Smooth muscle cell (in vitro differentiated cells): ENCODE measurements at regions not wholly inside any gene's neighbourhood (a gene's known extent, or its start where the extent isn't known, plus 50 kb on each side); places are given as distances from the start of the nearest gene placed in this dataset.

ENCODE experiments used
- DNase-seq: peaks from one replicate; lab custom pipeline; 2025; ENCODE audit not compliant: unreplicated experiment; lab: John Stamatoyannopoulos, UW
- H2AFZ ChIP-seq: fragments of 200-600 bp; sonication (generic); 2 replicates; pipeline ENCODE4 v1.6.0; 2016; ENCODE audit warnings: antibody characterized with exemption, low read depth, mild to moderate bottlenecking
- H3F3A ChIP-seq: fragments of 200-600 bp; sonication (generic); 2 replicates; pipeline ENCODE4 v1.6.0; 2017; ENCODE audit warnings: antibody characterized with exemption, low read depth
- H3K27ac ChIP-seq: fragments of 200-600 bp; sonication (generic); 2 replicates; pipeline ENCODE4 v1.5.1; 2016; ENCODE audit warnings: low read depth, mild to moderate bottlenecking
- H3K27me3 ChIP-seq: fragments of 200-600 bp; sonication (generic); 2 replicates; pipeline ENCODE4 v1.6.1; 2016; ENCODE audit warnings: low read depth, mild to moderate bottlenecking
- H3K36me3 ChIP-seq: fragments of 200-600 bp; sonication (generic); 2 replicates; pipeline ENCODE4 v1.5.1; 2016; ENCODE audit warnings: low read depth
- H3K4me1 ChIP-seq: fragments of 200-600 bp; sonication (generic); 2 replicates; pipeline ENCODE4 v1.5.1; 2016; ENCODE audit warnings: low read depth
- H3K4me2 ChIP-seq: fragments of 200-600 bp; sonication (generic); 2 replicates; pipeline ENCODE4 v1.6.0; 2016; ENCODE audit warnings: mild to moderate bottlenecking
- H3K4me3 ChIP-seq: fragments of 200-600 bp; sonication (generic); 2 replicates; pipeline ENCODE4 v1.5.1; 2016; ENCODE audit warnings: mild to moderate bottlenecking
- H3K79me2 ChIP-seq: fragments of 200-600 bp; sonication (generic); 2 replicates; pipeline ENCODE4 v1.6.0; 2016; ENCODE audit warnings: low read depth, mild to moderate bottlenecking
- H3K9ac ChIP-seq: fragments of 200-600 bp; sonication (generic); 2 replicates; pipeline ENCODE4 v1.6.0; 2016; ENCODE audit warnings: low read depth
- H3K9me3 ChIP-seq: fragments of 200-600 bp; sonication (generic); replicated peaks from 2 replicates; pipeline ENCODE4 v1.5.1; 2016; ENCODE audit warnings: low read depth
- H4K20me1 ChIP-seq: fragments of 200-600 bp; sonication (generic); 2 replicates; pipeline ENCODE4 v1.6.0; 2016; ENCODE audit warnings: low read depth
- CTCF ChIP-seq: fragments of 200-600 bp; sonication (generic); IDR thresholded peaks from 2 replicates; pipeline ENCODE4 v1.5.1; 2017; ENCODE audit warnings: borderline replicate concordance, mild to moderate bottlenecking, antibody characterized with exemption; ENCODE audit not compliant: insufficient read depth, poor library complexity, severe bottlenecking
- WGBS: methylation state at CpG from one replicate; pipeline ENCODE4 v1.1.7; 2016; ENCODE audit warnings: low lambda C conversion rate; 5-methylcytosine and 5-hydroxymethylcytosine counted together

GRCh38 chr2:41535575-41535974 lies 512.2 kb upstream of the PKDCC start:
- no peaks in the 10 kb centered on the region for H3K27me3 ChIP-seq
- no peak for DNase-seq
- no peaks in the 10 kb centered on the region for H3K4me1 ChIP-seq
- WGBS, result 84% methylated on average over 3 of the region's 3 CpGs
- H3K4me3 ChIP-seq, result no peak overlapping the region
- H3F3A ChIP-seq, result no peaks in the 10 kb centered on the region
- H2AFZ ChIP-seq, result no peak overlapping the region
- H3K79me2 ChIP-seq, result no peaks in the 10 kb centered on the region
- no peaks in the 10 kb centered on the region for H3K36me3 ChIP-seq
- H3K4me2 ChIP-seq, result no peak overlapping the region
- H3K27ac ChIP-seq, result no peak overlapping the region
- no peak overlapping the region for H3K9ac ChIP-seq
- TF ChIP-seq CTCF, result no peak
- no peaks in the 10 kb centered on the region for H4K20me1 ChIP-seq
- no peaks in the 10 kb centered on the region for H3K9me3 ChIP-seq

GRCh38 chr2:41540272-41540998 lies 507.4 kb upstream of the PKDCC start:
- Histone ChIP-seq H3F3A (no peaks in the 10 kb centered on the region), H3K4me3 (no peak overlapping the region), H4K20me1 (no peaks in the 10 kb centered on the region), H3K27me3 (no peaks in the 10 kb centered on the region), H3K4me1 (no peaks in the 10 kb centered on the region), H3K9ac (no peak overlapping the region), H3K9me3 (no peaks in the 10 kb centered on the region), H3K79me2 (no peaks in the 10 kb centered on the region), H3K36me3 (no peaks in the 10 kb centered on the region), H3K4me2 (no peak overlapping the region), H2AFZ (no peak overlapping the region), H3K27ac (no peak overlapping the region)
- 86% methylated on average over 2 of the region's 2 CpGs for WGBS
- DNase-seq, result no peak
- TF ChIP-seq CTCF, result no peak

- Histone ChIP-seq H3K9me3 (no peaks in the 10 kb centered on the region), H3K4me3 (no peak overlapping the region), H3K79me2 (no peaks in the 10 kb centered on the region), H4K20me1 (no peaks in the 10 kb centered on the region), H3K27ac (no peak overlapping the region), H3K36me3 (no peaks in the 10 kb centered on the region), H3K9ac (no peak overlapping the region), H3K27me3 (no peaks in the 10 kb centered on the region), H3F3A (no peaks in the 10 kb centered on the region), H2AFZ (no peak overlapping the region), H3K4me2 (no peak overlapping the region), H3K4me1 (no peaks in the 10 kb centered on the region)
- no peak for TF ChIP-seq CTCF
- DNase-seq, result no peak
- WGBS, result 92% methylated on average over 2 of the region's 2 CpGs
Measured at GRCh38 chr2:41543726-41544125, 504.1 kb upstream of the PKDCC start.

- Histone ChIP-seq H3K4me2 (no peak overlapping the region), H2AFZ (no peak overlapping the region), H3K9me3 (no peaks in the 10 kb centered on the region), H3K27ac (no peak overlapping the region), H3K4me1 (no peaks in the 10 kb centered on the region), H3K4me3 (no peak overlapping the region), H3K9ac (no peak overlapping the region), H3F3A (no peaks in the 10 kb centered on the region), H3K27me3 (no peaks in the 10 kb centered on the region), H3K79me2 (no peaks in the 10 kb centered on the region), H3K36me3 (no peaks in the 10 kb centered on the region), H4K20me1 (no peaks in the 10 kb centered on the region)
- no peak for DNase-seq
- TF ChIP-seq CTCF, result no peak
- 69% methylated on average over 5 of the region's 5 CpGs for WGBS
Measured at GRCh38 chr2:41544709-41545108, 503.1 kb upstream of the PKDCC start.
